Endothelial cell of umbilical vein (primary cell): ENCODE measurements at regions not wholly inside any gene's neighbourhood (a gene's known extent, or its start where the extent isn't known, plus 50 kb on each side); places are given as distances from the start of the nearest gene placed in this dataset.

Experiments used
- POLR2AphosphoS5 ChIP-seq: IDR thresholded peaks from 2 replicates; pipeline ENCODE4 v1.6.1; 2012; ENCODE audit warnings: low read depth, mild to moderate bottlenecking, control low read depth, low read length, moderate library complexity; ENCODE audit not compliant: insufficient read depth
- TF ChIP-seq, protein P1 (sequence below), 2 donors: IDR thresholded peaks; 1 replicate in 1 of 2; 2 replicates in 1 of 2; pipeline ENCODE4 v1.5.1; 2011; ENCODE audit warnings: low read length in 2 of 2, mild to moderate bottlenecking in 2 of 2, moderate library complexity in 2 of 2, control low read depth in 1 of 2, inconsistent platforms in 1 of 2, low read depth in 1 of 2; ENCODE audit not compliant: insufficient read depth in 1 of 2; ENCODE audit errors: extremely low read depth in 1 of 2
- TF ChIP-seq, protein P2 (sequence below): IDR thresholded peaks from 2 replicates; pipeline ENCODE4 v1.6.1; 2011; ENCODE audit not compliant: insufficient read depth, insufficient read length

DNA sequence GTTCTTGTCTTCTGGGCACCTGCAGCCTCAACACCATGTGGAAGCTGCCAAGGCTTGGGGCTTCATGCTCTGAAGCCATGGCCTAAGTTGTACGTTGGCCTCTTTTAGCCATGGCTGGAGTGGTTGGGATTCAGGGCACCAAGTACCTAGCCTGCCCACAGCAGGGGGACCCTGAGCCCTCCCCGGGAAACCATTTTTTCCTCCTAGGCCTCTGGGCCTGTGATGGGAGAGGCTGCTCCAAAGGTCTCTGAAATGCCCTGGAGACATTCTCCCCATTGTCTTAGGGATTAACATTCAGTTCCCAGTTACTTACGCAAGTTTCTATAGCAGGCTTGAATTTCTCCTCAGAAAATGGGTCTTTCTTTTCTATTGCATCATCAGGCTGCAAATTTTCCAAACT, 269.3 kb downstream of the NAP1L3 start:
- TF ChIP-seq, protein P1, sequence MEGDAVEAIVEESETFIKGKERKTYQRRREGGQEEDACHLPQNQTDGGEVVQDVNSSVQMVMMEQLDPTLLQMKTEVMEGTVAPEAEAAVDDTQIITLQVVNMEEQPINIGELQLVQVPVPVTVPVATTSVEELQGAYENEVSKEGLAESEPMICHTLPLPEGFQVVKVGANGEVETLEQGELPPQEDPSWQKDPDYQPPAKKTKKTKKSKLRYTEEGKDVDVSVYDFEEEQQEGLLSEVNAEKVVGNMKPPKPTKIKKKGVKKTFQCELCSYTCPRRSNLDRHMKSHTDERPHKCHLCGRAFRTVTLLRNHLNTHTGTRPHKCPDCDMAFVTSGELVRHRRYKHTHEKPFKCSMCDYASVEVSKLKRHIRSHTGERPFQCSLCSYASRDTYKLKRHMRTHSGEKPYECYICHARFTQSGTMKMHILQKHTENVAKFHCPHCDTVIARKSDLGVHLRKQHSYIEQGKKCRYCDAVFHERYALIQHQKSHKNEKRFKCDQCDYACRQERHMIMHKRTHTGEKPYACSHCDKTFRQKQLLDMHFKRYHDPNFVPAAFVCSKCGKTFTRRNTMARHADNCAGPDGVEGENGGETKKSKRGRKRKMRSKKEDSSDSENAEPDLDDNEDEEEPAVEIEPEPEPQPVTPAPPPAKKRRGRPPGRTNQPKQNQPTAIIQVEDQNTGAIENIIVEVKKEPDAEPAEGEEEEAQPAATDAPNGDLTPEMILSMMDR (IDR thresholded peaks at IDR 0.05; ENCODE audit: extremely low read depth in 1 of 2, insufficient read depth in 1 of 2, low read depth in 1 of 2, low read length in 2 of 2): no peak
- TF ChIP-seq, protein P2, sequence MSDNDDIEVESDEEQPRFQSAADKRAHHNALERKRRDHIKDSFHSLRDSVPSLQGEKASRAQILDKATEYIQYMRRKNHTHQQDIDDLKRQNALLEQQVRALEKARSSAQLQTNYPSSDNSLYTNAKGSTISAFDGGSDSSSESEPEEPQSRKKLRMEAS: no peak
- no peak for TF ChIP-seq POLR2AphosphoS5
